ENCODE measurements at regions not wholly inside any gene's neighbourhood (a gene's known extent, or its start where the extent isn't known, plus 50 kb on each side); places are given as distances from the start of the nearest gene placed in this dataset.
A peak's percentile ranks its signal among the peaks of the same experiment; 100 is the strongest.

DNA sequence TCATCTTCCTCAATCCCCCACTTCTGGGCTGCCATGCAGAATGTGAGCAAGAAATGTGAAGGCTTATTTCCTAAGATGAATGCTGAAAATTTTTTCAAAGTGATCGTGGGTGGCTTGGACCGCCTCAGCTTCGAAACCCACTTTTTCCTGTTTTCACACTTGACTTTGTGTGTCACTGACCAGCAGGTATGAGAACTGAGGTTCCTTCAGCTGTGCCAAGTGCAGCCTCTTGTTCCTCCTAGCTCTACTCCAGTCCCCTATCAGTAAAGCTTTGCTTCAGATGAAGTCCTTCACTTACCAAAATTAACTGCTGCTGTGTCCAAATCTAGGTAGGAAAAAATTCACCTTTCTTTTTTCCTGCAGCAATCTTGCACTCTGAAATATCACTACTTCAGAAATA lies 382.6 kb downstream of the DTWD2 start:
- H3K4me3 Mint-ChIP-seq: no peak overlapping the region
- H3K36me3 Mint-ChIP-seq (ENCODE audit: low read depth): no peaks in the 10 kb centered on the region
- DNase-seq (ENCODE audit: low read depth, low spot score): no peak
- peaks cover 4% of the 10 kb centered on the region for H3K9me3 Mint-ChIP-seq
- TF ChIP-seq, protein P1, sequence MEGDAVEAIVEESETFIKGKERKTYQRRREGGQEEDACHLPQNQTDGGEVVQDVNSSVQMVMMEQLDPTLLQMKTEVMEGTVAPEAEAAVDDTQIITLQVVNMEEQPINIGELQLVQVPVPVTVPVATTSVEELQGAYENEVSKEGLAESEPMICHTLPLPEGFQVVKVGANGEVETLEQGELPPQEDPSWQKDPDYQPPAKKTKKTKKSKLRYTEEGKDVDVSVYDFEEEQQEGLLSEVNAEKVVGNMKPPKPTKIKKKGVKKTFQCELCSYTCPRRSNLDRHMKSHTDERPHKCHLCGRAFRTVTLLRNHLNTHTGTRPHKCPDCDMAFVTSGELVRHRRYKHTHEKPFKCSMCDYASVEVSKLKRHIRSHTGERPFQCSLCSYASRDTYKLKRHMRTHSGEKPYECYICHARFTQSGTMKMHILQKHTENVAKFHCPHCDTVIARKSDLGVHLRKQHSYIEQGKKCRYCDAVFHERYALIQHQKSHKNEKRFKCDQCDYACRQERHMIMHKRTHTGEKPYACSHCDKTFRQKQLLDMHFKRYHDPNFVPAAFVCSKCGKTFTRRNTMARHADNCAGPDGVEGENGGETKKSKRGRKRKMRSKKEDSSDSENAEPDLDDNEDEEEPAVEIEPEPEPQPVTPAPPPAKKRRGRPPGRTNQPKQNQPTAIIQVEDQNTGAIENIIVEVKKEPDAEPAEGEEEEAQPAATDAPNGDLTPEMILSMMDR (conservative IDR thresholded peaks at IDR 0.05): no peak
- no peaks in the 10 kb centered on the region for H3K4me1 Mint-ChIP-seq
- H3K27me3 Mint-ChIP-seq (ENCODE audit: low read depth): no peaks in the 10 kb centered on the region
- H3K27ac Mint-ChIP-seq (ENCODE audit: unreplicated experiment): no peak overlapping the region

GRCh38 chr5:118604106-118604505 lies 384.2 kb downstream of the DTWD2 start:
- Mint-ChIP-seq H3K27ac (ENCODE audit: unreplicated experiment) (no peak overlapping the region), H3K9me3 (peaks cover 4% of the 10 kb centered on the region), H3K4me1 (peaks cover 3% of the 10 kb centered on the region), H3K27me3 (ENCODE audit: low read depth) (no peaks in the 10 kb centered on the region), H3K36me3 (ENCODE audit: low read depth) (no peaks in the 10 kb centered on the region), H3K4me3 (no peak overlapping the region)
- TF ChIP-seq, protein P1 (conservative IDR thresholded peaks at IDR 0.05): no peak
- no peak for DNase-seq (ENCODE audit: low read depth, low spot score)

GRCh38 chr5:118603278-118603677 lies 385.1 kb downstream of the DTWD2 start:
- Mint-ChIP-seq H3K4me3 (no peak overlapping the region), H3K27ac (ENCODE audit: unreplicated experiment) (no peak overlapping the region), H3K36me3 (ENCODE audit: low read depth) (no peaks in the 10 kb centered on the region), H3K4me1 (peaks cover 7% of the 10 kb centered on the region), H3K9me3 (peaks cover 4% of the 10 kb centered on the region), H3K27me3 (ENCODE audit: low read depth) (no peaks in the 10 kb centered on the region)
- TF ChIP-seq, protein P1 (conservative IDR thresholded peaks at IDR 0.05): no peak
- no peak for DNase-seq (ENCODE audit: low read depth, low spot score)

- peaks cover 4% of the 10 kb centered on the region for H3K9me3 Mint-ChIP-seq
- peaks cover 34% of the 10 kb centered on the region for H3K4me1 Mint-ChIP-seq
- no peak for DNase-seq (ENCODE audit: low read depth, low spot score)
- TF ChIP-seq, protein P1 (conservative IDR thresholded peaks at IDR 0.05): no peak
- no peak overlapping the region for H3K27ac Mint-ChIP-seq (ENCODE audit: unreplicated experiment)
- no peaks in the 10 kb centered on the region for H3K27me3 Mint-ChIP-seq (ENCODE audit: low read depth)
- H3K4me3 Mint-ChIP-seq: no peak overlapping the region
- H3K36me3 Mint-ChIP-seq (ENCODE audit: low read depth): no peaks in the 10 kb centered on the region
Observed at GRCh38 chr5:118598311-118598710, 390.0 kb downstream of the DTWD2 start.

DNA sequence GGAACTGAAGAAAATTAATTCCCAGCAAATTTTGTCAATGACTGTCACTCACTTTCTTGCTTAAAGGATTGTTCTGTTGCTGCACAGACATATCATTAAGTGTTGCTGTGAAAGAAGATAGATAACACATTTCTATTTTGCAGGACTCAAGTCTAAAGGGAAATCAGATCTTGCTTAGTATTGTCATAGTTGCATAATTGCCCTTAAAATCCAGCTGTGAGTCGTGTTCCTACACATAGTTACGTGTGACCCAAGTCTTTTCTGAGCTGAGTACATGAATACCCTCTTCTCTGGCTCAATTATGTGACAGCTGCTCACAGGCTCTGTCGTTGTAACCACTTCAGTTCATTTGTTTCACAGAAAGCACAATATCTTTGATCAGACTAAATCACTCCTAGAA lies 390.8 kb downstream of the DTWD2 start:
- H3K4me3 Mint-ChIP-seq: no peak overlapping the region
- peaks cover 34% of the 10 kb centered on the region for H3K4me1 Mint-ChIP-seq
- H3K9me3 Mint-ChIP-seq: peaks cover 3% of the 10 kb centered on the region
- TF ChIP-seq, protein P1 (conservative IDR thresholded peaks at IDR 0.05): no peak
- H3K27me3 Mint-ChIP-seq (ENCODE audit: low read depth): no peaks in the 10 kb centered on the region
- H3K36me3 Mint-ChIP-seq (ENCODE audit: low read depth): no peaks in the 10 kb centered on the region
- DNase-seq (ENCODE audit: low read depth, low spot score): no peak
- peak overlapping the region; percentile 24 for H3K27ac Mint-ChIP-seq (ENCODE audit: unreplicated experiment)

DNA sequence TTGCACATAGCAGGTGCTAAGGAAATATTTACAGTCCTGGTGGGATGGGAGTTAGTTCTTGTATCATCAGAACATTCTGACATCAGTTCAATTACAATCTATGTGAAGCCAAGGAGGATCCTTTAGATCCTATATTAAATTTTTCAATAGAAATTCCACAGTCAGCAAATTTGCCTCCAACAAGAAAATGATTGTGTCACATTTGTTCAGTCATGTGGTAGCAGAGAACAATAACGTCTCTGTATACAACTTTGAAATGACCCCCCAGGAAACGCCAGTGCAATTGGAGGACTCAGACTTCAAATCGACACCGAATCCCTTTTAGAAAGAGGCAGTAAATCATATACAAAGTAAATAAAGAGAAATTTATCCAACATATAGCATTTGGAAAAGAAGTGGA lies 392.1 kb downstream of the DTWD2 start:
- Mint-ChIP-seq H3K27me3 (ENCODE audit: low read depth) (no peaks in the 10 kb centered on the region), H3K4me3 (no peak overlapping the region), H3K4me1 (peaks cover 34% of the 10 kb centered on the region), H3K9me3 (no peaks in the 10 kb centered on the region), H3K36me3 (ENCODE audit: low read depth) (no peaks in the 10 kb centered on the region), H3K27ac (ENCODE audit: unreplicated experiment) (peak overlapping the region; percentile 78)
- TF ChIP-seq, protein P1 (conservative IDR thresholded peaks at IDR 0.05): no peak
- DNase-seq (ENCODE audit: low read depth, low spot score): no peak

Data from neural crest cell (in vitro differentiated cells).